GM21825 (cell line): ENCODE measurements at regions not wholly inside any gene's neighbourhood (a gene's known extent, or its start where the extent isn't known, plus 50 kb on each side); places are given as distances from the start of the nearest gene placed in this dataset.
"Not testable (repeated sequence)": the region's sequence is repeated elsewhere in the genome, so short reads cannot be mapped to it uniquely, and the experiment has no call there.

Experiments
- ATAC-seq: cut with Tn5 transposase; IDR thresholded peaks from one replicate; pipeline ENCODE4 v1.9.1; 2021; ENCODE audit warnings: mild to moderate bottlenecking, moderate library complexity; ENCODE audit not compliant: unreplicated experiment

- ATAC-seq, result no peak
Observed at GRCh38 chr4:104010722-104011121, 290.9 kb upstream of the TACR3 start.

GRCh38 chr4:104002318-104002717 is 282.5 kb upstream of the TACR3 start:
- ATAC-seq, result not testable (repeated sequence)

GRCh38 chr4:103998756-103999155 is 279.0 kb upstream of the TACR3 start:
- ATAC-seq, result no peak

GRCh38 chr4:103996637-103997036 is 276.9 kb upstream of the TACR3 start:
- no peak for ATAC-seq

- ATAC-seq, result no peak
Observed at GRCh38 chr4:103996064-103996463, 276.3 kb upstream of the TACR3 start.

DNA sequence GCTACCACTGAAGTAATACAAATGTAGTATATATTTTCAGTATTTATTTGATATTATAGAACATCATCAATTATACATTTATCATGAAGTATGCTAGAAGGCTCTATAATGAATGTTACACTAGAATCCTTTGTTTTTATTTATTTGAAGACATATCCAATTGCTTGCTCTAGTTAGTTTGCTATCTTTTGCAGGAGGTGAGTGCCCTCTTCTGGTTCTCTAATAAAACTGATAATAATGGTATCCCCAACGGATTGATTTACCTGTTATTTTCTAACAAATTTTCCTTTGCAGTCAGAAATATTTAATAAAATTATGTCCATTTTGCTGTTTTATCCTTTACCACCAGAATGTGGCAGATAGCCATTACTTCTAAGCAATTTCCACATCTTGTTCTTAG is 274.3 kb upstream of the TACR3 start:
- no peak for ATAC-seq

DNA sequence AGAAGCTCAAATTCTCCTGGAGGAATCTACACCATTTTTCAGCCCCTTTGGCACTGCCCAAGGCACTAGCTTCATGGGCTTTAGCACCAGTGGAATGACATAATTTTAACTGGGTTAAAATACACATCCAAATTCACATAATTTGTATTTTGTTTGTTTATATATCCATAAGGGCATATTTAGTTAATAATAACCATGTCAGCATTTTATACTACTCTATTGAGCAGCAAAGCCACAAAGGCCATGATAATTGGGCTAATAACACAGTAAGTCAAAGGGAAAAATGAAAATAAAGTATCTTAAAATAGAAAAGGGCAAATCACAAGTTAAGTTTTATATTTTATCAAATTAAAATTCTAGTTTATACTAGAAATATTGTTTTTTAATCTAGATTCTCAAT is 262.7 kb upstream of the TACR3 start:
- no peak for ATAC-seq

- ATAC-seq, result no peak
Observed at GRCh38 chr4:103948244-103949018, 228.6 kb upstream of the TACR3 start.

DNA sequence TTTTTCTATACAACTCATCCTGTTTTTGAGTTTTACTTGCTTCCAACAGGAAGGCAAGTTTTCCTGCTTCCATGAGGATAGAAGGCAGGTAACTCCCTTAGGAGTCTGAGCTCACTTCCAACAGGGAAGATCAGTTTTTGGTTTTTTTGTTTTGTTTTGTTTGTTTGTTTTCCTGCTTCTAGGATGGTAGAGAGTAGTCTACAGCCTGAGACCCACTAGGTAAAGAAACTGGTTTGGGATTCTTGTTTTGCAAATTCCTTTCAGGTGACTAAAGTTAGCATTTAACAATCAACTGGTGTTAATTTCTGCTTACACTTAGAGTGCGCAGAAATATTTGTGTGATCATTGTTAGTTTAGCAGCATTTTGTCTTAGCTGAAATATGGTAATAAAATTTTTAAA is 227.8 kb upstream of the TACR3 start:
- no peak for ATAC-seq

DNA sequence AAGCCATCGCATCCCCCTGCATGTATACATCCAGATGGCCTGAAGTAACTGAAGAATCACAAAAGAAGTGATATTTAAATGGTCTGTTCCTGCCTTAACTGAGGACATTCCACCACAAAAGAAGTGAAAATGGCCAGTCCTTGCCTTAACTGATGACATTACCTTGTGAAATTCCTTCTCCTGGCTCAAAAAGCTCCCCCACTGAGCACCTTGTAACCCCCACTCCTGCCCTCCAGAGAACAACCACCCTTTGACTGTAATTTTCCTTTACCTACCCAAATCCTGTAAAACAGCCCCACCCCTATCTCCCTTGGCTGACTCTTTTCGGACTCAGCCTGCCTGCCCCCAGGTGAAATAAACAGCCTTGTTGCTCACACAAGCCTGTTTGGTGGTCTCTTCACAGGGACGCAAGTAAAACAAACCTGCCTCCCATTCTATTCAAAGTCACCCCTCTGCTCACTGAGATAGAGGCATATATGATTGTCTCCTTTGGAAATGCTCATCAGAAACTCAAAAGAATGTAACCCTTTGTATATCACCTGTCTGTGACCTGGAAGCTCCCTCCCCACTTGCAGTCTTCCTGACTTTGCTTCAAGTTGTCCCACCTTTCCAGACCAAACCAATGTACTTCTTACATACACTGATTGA is 227.0 kb upstream of the TACR3 start:
- ATAC-seq, result not testable (repeated sequence)

- no peak for ATAC-seq
Observed at GRCh38 chr4:103938488-103938887, 218.7 kb upstream of the TACR3 start.

GRCh38 chr4:103936653-103937145 is 216.9 kb upstream of the TACR3 start:
- no peak for ATAC-seq

- ATAC-seq, result peak; percentile 84
Observed at GRCh38 chr4:103934178-103934789, 214.5 kb upstream of the TACR3 start.

GRCh38 chr4:103928370-103928769 is 208.6 kb upstream of the TACR3 start:
- ATAC-seq, result no peak

DNA sequence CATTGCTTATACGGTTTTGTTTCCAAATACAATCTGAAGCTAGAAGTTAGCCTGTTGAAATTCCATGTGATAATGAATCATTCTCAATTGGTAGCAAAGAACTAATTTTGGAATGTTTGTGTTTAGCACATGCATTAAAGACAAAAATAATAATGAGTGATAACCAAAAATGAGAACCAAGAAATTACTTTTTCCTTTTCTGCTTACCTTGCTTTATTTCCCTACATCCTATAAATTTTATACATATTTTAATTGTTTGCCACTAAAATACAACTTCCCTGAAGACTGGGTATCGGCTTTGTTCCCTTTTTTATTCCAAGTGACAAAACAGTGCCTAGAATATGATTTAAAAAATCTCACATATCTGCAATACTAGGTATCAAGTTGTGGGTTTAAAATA is 203.8 kb upstream of the TACR3 start:
- ATAC-seq, result no peak

DNA sequence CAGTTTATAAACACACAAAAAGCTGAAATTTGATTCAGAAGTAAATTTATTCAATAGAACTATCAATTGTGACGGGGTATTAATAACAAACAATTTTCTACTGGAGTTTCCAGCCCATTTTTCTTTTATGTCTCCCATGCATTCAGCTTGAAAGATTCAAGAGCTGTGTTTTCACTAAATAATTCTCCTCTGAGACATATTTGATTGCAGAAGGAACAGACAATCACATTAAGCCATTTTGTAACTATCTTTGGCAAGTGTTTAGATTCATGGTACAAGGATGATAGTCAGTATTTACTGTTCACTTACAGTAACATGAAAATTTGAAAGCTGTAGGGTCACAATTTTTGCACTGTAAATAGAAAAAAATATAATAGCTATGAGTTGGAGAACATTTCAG is 198.4 kb upstream of the TACR3 start:
- ATAC-seq, result no peak

- ATAC-seq, result peak; percentile 93
Observed at GRCh38 chr4:103915224-103915869, 195.6 kb upstream of the TACR3 start.

GRCh38 chr4:103907414-103907813 is 187.6 kb upstream of the TACR3 start:
- ATAC-seq, result no peak

- ATAC-seq, result no peak
Observed at GRCh38 chr4:103904123-103904522, 184.3 kb upstream of the TACR3 start.

- ATAC-seq, result no peak
Observed at GRCh38 chr4:103902730-103903129, 182.9 kb upstream of the TACR3 start.

DNA sequence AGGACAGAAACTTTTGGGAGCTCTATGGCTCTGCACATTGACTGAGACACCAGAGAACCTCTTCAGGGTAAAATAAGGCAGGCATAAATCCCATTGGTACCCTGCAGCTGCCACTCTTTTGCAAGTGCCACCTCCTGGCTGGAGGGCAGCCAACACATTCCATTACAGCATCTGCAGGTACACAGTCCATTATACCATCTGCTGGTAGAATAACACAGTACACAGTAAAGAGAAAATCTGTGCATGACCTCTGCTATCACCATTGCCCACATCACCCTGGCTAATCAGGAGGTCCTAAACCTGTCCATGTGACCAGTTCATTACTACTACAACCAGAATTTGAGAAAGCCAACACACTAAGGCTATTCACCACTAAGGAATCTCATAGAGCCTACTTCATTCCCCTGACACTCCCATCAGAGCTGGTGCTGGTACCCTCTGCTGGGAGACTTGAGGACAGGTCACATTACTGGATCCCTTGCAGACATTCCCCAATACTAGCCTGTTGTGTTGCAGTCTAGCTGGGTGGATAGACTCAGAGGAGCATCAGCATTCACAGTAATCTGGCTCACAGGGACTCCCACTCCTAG is 176.2 kb upstream of the TACR3 start:
- no peak for ATAC-seq
